HEK293T (cell line): ENCODE measurements at regions not wholly inside any gene's neighbourhood (a gene's known extent, or its start where the extent isn't known, plus 50 kb on each side); places are given as distances from the start of the nearest gene placed in this dataset.

ENCODE experiments used
- BHLHE40 ChIP-seq: fragments of 450-650 bp; IDR thresholded peaks from 2 replicates; pipeline ENCODE4 v1.6.1; 2016; ENCODE audit warnings: mild to moderate bottlenecking, moderate library complexity, borderline replicate concordance
- ELF4 ChIP-seq: fragments of 450-650 bp; IDR thresholded peaks from 2 replicates; pipeline ENCODE4 v1.6.1; 2017; ENCODE audit warnings: antibody characterized with exemption
- NFRKB ChIP-seq: fragments of 450-650 bp; IDR thresholded peaks from 2 replicates; pipeline ENCODE4 v1.6.1; 2016; ENCODE audit warnings: mild to moderate bottlenecking, moderate library complexity
- SP1 ChIP-seq: fragments of 450-650 bp; IDR thresholded peaks from 2 replicates; pipeline ENCODE4 v1.6.1; 2017
- SUZ12 ChIP-seq: fragments of 450-650 bp; IDR thresholded peaks from 2 replicates; pipeline ENCODE4 v1.6.1; 2016; ENCODE audit warnings: mild to moderate bottlenecking
- TARDBP ChIP-seq: fragments of 450-650 bp; IDR thresholded peaks from 2 replicates; pipeline ENCODE4 v1.6.1; 2016

DNA sequence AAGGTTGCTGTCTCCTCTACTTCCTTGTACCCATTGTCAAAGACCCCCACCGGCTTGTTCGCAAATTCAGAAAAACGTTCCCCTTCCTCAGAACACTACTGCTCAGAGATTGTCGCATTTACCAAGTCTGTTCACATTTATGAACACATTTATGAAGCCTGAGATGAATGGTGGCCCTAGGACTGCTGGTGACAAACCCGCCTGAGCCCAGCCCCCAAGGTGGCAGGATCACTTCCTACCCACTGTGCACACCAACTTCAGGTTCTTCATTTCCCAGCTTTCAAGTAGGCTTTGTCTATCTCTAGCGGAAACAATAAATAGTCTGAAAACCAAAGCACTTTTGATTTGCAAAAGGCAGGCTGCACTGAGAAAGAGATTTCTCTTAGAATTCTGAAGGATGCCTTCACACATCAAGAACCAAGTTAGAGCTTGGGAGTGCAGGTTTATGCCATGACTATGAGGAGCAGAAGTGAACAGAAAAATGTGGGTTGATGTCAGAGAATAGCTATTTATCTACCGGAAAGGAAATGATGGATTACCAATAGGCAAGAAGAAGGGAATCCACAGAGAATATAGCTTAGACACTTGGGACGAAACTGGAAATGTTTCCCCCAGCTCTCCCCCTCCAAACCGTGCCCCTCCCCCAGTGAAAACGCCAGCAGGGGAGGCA lies 200.5 kb downstream of the TOMM20 start:
- no peak for TF ChIP-seq TARDBP
- no peak for TF ChIP-seq NFRKB
- TF ChIP-seq SP1: no peak
- TF ChIP-seq BHLHE40: no peak
- TF ChIP-seq ELF4: no peak
- TF ChIP-seq SUZ12: no peak
